H1 (cell line): ENCODE measurements at regions not wholly inside any gene's neighbourhood (a gene's known extent, or its start where the extent isn't known, plus 50 kb on each side); places are given as distances from the start of the nearest gene placed in this dataset.

Experiments
- CTCF ChIP-seq, 3 experiments: IDR thresholded peaks; 1 replicate in 2 of 3; 2 replicates in 1 of 3; pipeline versions ENCODE4 v1.5.1 to v1.6.1; 2011; ENCODE audit warnings: low read length in 3 of 3, mild to moderate bottlenecking in 3 of 3, inconsistent platforms in 2 of 3, low read depth in 1 of 3, moderate library complexity in 1 of 3; ENCODE audit not compliant: insufficient read depth in 1 of 3; ENCODE audit errors: control extremely low read depth in 1 of 3
- GABPA ChIP-seq: IDR thresholded peaks from 2 replicates; pipeline ENCODE4 v1.6.1; 2011; ENCODE audit warnings: mild to moderate bottlenecking, low read length, moderate library complexity, borderline replicate concordance; ENCODE audit not compliant: insufficient read depth
- POLR2A ChIP-seq, 2 experiments: IDR thresholded peaks; 1 replicate in 1 of 2; 2 replicates in 1 of 2; pipeline ENCODE4 v1.6.1; 2011; ENCODE audit warnings: low read depth in 2 of 2, low read length in 2 of 2, mild to moderate bottlenecking in 2 of 2; ENCODE audit errors: control extremely low read depth in 1 of 2
- POLR2AphosphoS5 ChIP-seq: IDR thresholded peaks from 2 replicates; pipeline ENCODE4 v1.6.1; 2011; ENCODE audit warnings: low read depth, low read length
- RNF2 ChIP-seq: fragments of 200-900, 300-1000 bp; sonication (generic); IDR thresholded peaks from 2 replicates; pipeline ENCODE4 v1.7.1; 2016; ENCODE audit warnings: borderline replicate concordance, low read depth, mild to moderate bottlenecking, antibody characterized with exemption, low read length; ENCODE audit not compliant: poor library complexity, severe bottlenecking; ENCODE audit errors: missing control alignments
- SRF ChIP-seq: IDR thresholded peaks from 2 replicates; pipeline ENCODE4 v1.6.1; 2011; ENCODE audit warnings: mild to moderate bottlenecking, low read depth, low read length, moderate library complexity

GRCh38 chr4:10275696-10276095 is 159.1 kb upstream of the WDR1 start:
- TF ChIP-seq POLR2AphosphoS5: no peak
- no peak for TF ChIP-seq CTCF (IDR thresholded peaks at IDR 0.05; ENCODE audit: control extremely low read depth in 1 of 3, insufficient read depth in 1 of 3, low read depth in 1 of 3, low read length in 3 of 3)
- no peak for TF ChIP-seq SRF
- TF ChIP-seq RNF2: no peak
- TF ChIP-seq POLR2A (IDR thresholded peaks at IDR 0.05; ENCODE audit: control extremely low read depth in 1 of 2, low read depth in 2 of 2, low read length in 2 of 2): no peak
- TF ChIP-seq GABPA: no peak
